ENCODE measurements at regions not wholly inside any gene's neighbourhood (a gene's known extent, or its start where the extent isn't known, plus 50 kb on each side); places are given as distances from the start of the nearest gene placed in this dataset.

DNA sequence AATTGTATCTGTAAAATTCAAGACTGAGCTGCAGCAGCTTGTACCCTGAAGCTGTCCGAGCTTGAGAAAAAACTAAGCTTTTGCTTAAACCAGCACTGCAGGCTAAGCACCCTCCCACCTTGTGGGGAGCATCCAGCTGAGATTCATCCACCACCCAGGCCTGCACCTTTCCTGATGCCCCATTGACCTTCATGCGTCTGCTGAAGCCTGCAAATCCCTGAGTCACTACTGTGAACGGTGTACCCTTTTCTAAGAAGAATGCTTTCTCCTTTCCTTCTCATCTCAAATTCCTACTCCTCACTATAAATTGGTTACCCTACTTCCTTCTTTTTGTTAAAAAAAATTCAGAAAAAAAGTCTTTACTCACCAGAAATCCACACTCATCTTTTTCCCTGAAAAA, 90.9 kb upstream of the RGS18 start:
- ATAC-seq (replicated peaks in 1 of 4) (no peak), DNase-seq (no peak)
- no peaks in the 10 kb centered on the region for H3K4me1 ChIP-seq (ENCODE audit: control insufficient read depth in 1 of 2, extremely low read depth in 1 of 2, insufficient read depth in 2 of 2, low read length in 2 of 2)
- no peak overlapping the region for H3K4me3 ChIP-seq (ENCODE audit: control insufficient read depth in 1 of 2, extremely low read depth in 1 of 2, low read length in 1 of 2)
- ChIA-PET CTCF (no interaction called here), POLR2A (no interaction called here)
- Mint-ChIP-seq H3K4me1 (no peaks in the 10 kb centered on the region), H3K27ac (no peak overlapping the region), H3K36me3 (no peaks in the 10 kb centered on the region), H3K4me3 (no peak overlapping the region), H3K9me3 (peaks cover 3 to 5% (median 4%) of the 10 kb centered on the region in 3 donors), H3K27me3 (no peaks in the 10 kb centered on the region)
- H3K36me3 ChIP-seq (ENCODE audit: control insufficient read depth in 2 of 2, extremely low read depth in 1 of 2, insufficient read depth in 1 of 2, low read length in 1 of 2): no peaks in the 10 kb centered on the region
- 77% methylated on average over 1 of the region's 3 CpGs for WGBS (ENCODE audit: insufficient coverage)
- H3K9me3 ChIP-seq: no peaks in the 10 kb centered on the region
- no peak overlapping the region for H3K27ac ChIP-seq (ENCODE audit: low read length)
- H3K27me3 ChIP-seq (replicated peaks in 1 of 2; ENCODE audit: control insufficient read depth in 2 of 2, extremely low read depth in 1 of 2, insufficient read depth in 2 of 2, low read length in 1 of 2): no peaks in the 10 kb centered on the region

DNA sequence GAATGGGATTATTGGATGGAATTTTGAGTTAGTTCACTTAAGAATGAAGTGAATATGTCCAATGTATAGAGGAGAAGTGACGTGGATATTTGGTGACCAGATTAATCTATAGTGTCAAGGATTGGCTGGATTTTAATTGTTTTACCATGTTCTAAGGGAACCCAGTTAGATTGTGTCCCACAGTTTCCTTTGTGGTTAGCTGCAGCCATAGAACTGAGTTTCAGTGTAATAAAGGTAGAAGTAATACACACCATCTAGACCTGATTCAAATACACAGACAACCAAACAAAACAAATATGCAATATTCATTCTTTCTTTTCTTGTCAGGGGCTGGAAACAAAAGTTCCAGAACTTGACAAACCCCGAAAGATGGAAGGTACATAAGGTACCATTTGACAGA, 88.0 kb upstream of the RGS18 start:
- POLR2A ChIA-PET: no interaction called here
- Mint-ChIP-seq H3K9me3 (peaks cover 0 to 3% (median 0%) of the 10 kb centered on the region in 3 donors), H3K4me1 (no peaks in the 10 kb centered on the region), H3K4me3 (no peak overlapping the region), H3K36me3 (no peaks in the 10 kb centered on the region), H3K27ac (no peak overlapping the region), H3K27me3 (no peaks in the 10 kb centered on the region)
- DNase-seq: no peak
- Histone ChIP-seq H3K36me3 (ENCODE audit: control insufficient read depth in 2 of 2, extremely low read depth in 1 of 2, insufficient read depth in 1 of 2, low read length in 1 of 2) (no peaks in the 10 kb centered on the region), H3K4me1 (ENCODE audit: control insufficient read depth in 1 of 2, extremely low read depth in 1 of 2, insufficient read depth in 2 of 2, low read length in 2 of 2) (no peaks in the 10 kb centered on the region), H3K9me3 (no peaks in the 10 kb centered on the region), H3K4me3 (ENCODE audit: control insufficient read depth in 1 of 2, extremely low read depth in 1 of 2, low read length in 1 of 2) (no peak overlapping the region), H3K27ac (ENCODE audit: low read length) (no peak overlapping the region), H3K27me3 (replicated peaks in 1 of 2; ENCODE audit: control insufficient read depth in 2 of 2, extremely low read depth in 1 of 2, insufficient read depth in 2 of 2, low read length in 1 of 2) (no peaks in the 10 kb centered on the region)
- WGBS (ENCODE audit: insufficient coverage): 38% methylated on average over 1 of the region's 2 CpGs
- no peak for ATAC-seq (replicated peaks in 1 of 4)
- CTCF ChIA-PET: no interaction called here

GRCh38 chr1:192080684-192081083, 77.6 kb upstream of the RGS18 start:
- no peak for DNase-seq
- ChIA-PET POLR2A (no interaction called here), CTCF (no interaction called here)
- Mint-ChIP-seq H3K9me3 (peaks cover 0 to 3% (median 0%) of the 10 kb centered on the region in 3 donors), H3K36me3 (no peaks in the 10 kb centered on the region), H3K4me1 (no peaks in the 10 kb centered on the region), H3K27ac (no peak overlapping the region), H3K27me3 (no peaks in the 10 kb centered on the region), H3K4me3 (no peak overlapping the region)
- no CpG with 5 or more reads among the region's 2 CpGs for WGBS (ENCODE audit: insufficient coverage)
- Histone ChIP-seq H3K27ac (ENCODE audit: low read length) (no peak overlapping the region), H3K36me3 (ENCODE audit: control insufficient read depth in 2 of 2, extremely low read depth in 1 of 2, insufficient read depth in 1 of 2, low read length in 1 of 2) (no peaks in the 10 kb centered on the region), H3K27me3 (replicated peaks in 1 of 2; ENCODE audit: control insufficient read depth in 2 of 2, extremely low read depth in 1 of 2, insufficient read depth in 2 of 2, low read length in 1 of 2) (no peaks in the 10 kb centered on the region), H3K9me3 (no peaks in the 10 kb centered on the region), H3K4me3 (ENCODE audit: control insufficient read depth in 1 of 2, extremely low read depth in 1 of 2, low read length in 1 of 2) (no peak overlapping the region), H3K4me1 (ENCODE audit: control insufficient read depth in 1 of 2, extremely low read depth in 1 of 2, insufficient read depth in 2 of 2, low read length in 2 of 2) (no peaks in the 10 kb centered on the region)
- no peak for ATAC-seq (replicated peaks in 1 of 4)

GRCh38 chr1:192081359-192081758, 76.9 kb upstream of the RGS18 start:
- Histone ChIP-seq H3K4me3 (ENCODE audit: control insufficient read depth in 1 of 2, extremely low read depth in 1 of 2, low read length in 1 of 2) (no peak overlapping the region), H3K27ac (ENCODE audit: low read length) (no peak overlapping the region), H3K4me1 (ENCODE audit: control insufficient read depth in 1 of 2, extremely low read depth in 1 of 2, insufficient read depth in 2 of 2, low read length in 2 of 2) (no peaks in the 10 kb centered on the region), H3K9me3 (no peaks in the 10 kb centered on the region), H3K36me3 (ENCODE audit: control insufficient read depth in 2 of 2, extremely low read depth in 1 of 2, insufficient read depth in 1 of 2, low read length in 1 of 2) (no peaks in the 10 kb centered on the region), H3K27me3 (replicated peaks in 1 of 2; ENCODE audit: control insufficient read depth in 2 of 2, extremely low read depth in 1 of 2, insufficient read depth in 2 of 2, low read length in 1 of 2) (no peaks in the 10 kb centered on the region)
- ChIA-PET POLR2A (no interaction called here), CTCF (no interaction called here)
- ATAC-seq (replicated peaks in 1 of 4) (no peak), DNase-seq (no peak)
- H3K27ac Mint-ChIP-seq: no peak overlapping the region
- no peaks in the 10 kb centered on the region for H3K27me3 Mint-ChIP-seq
- H3K36me3 Mint-ChIP-seq: no peaks in the 10 kb centered on the region
- no peak overlapping the region for H3K4me3 Mint-ChIP-seq
- H3K4me1 Mint-ChIP-seq: no peaks in the 10 kb centered on the region
- peaks cover 0 to 3% (median 0%) of the 10 kb centered on the region in 3 donors for H3K9me3 Mint-ChIP-seq

- H3K4me3 ChIP-seq (ENCODE audit: control insufficient read depth in 1 of 2, extremely low read depth in 1 of 2, low read length in 1 of 2): no peak overlapping the region
- H3K4me1 Mint-ChIP-seq: no peaks in the 10 kb centered on the region
- POLR2A ChIA-PET: interaction anchor here in 1 of 2 donors (0.7 kb wide), 1 partner anchor 1248 kb away, joined by 4 read pairs; no protein-coding TSS in a partner anchor
- H3K4me3 Mint-ChIP-seq: no peak overlapping the region
- no peaks in the 10 kb centered on the region for H3K9me3 ChIP-seq
- no peak for DNase-seq
- H3K27me3 Mint-ChIP-seq: no peaks in the 10 kb centered on the region
- WGBS (ENCODE audit: insufficient coverage): no CpG with 5 or more reads among the region's 1 CpG
- no peak for ATAC-seq (replicated peaks in 1 of 4)
- no peak overlapping the region for H3K27ac ChIP-seq (ENCODE audit: low read length)
- CTCF ChIA-PET: no interaction called here
- peaks cover 0 to 3% (median 3%) of the 10 kb centered on the region in 3 donors for H3K9me3 Mint-ChIP-seq
- no peaks in the 10 kb centered on the region for H3K36me3 ChIP-seq (ENCODE audit: control insufficient read depth in 2 of 2, extremely low read depth in 1 of 2, insufficient read depth in 1 of 2, low read length in 1 of 2)
- no peaks in the 10 kb centered on the region for H3K27me3 ChIP-seq (replicated peaks in 1 of 2; ENCODE audit: control insufficient read depth in 2 of 2, extremely low read depth in 1 of 2, insufficient read depth in 2 of 2, low read length in 1 of 2)
- H3K36me3 Mint-ChIP-seq: no peaks in the 10 kb centered on the region
- no peak overlapping the region for H3K27ac Mint-ChIP-seq
- H3K4me1 ChIP-seq (ENCODE audit: control insufficient read depth in 1 of 2, extremely low read depth in 1 of 2, insufficient read depth in 2 of 2, low read length in 2 of 2): no peaks in the 10 kb centered on the region
These were observed 71.6 kb upstream of the RGS18 start for GRCh38 chr1:192086644-192087043.

DNA sequence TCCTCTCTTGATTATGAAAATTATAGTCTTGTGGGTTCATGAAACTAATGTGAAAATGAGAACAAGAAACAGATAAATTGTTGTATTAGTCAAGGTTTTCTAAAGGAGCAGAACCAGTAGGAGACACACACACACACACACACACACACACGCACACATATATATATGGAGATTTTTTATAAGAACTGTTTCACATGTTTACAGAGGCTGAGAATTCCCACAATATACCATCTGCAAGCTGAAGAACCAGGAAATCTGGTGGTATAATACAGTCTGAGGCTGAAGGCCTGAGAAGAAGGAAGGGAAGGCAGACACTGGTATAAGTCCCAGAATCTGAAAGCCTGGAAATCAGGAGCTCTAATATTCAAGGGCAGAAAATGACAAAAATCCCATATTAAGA, 70.9 kb upstream of the RGS18 start:
- H3K27ac ChIP-seq (ENCODE audit: low read length): no peak overlapping the region
- no peaks in the 10 kb centered on the region for H3K4me1 Mint-ChIP-seq
- peaks cover 0 to 4% (median 3%) of the 10 kb centered on the region in 3 donors for H3K9me3 Mint-ChIP-seq
- H3K36me3 Mint-ChIP-seq: no peaks in the 10 kb centered on the region
- WGBS (ENCODE audit: insufficient coverage): no CpG with 5 or more reads among the region's 1 CpG
- H3K4me1 ChIP-seq (ENCODE audit: control insufficient read depth in 1 of 2, extremely low read depth in 1 of 2, insufficient read depth in 2 of 2, low read length in 2 of 2): no peaks in the 10 kb centered on the region
- no peaks in the 10 kb centered on the region for H3K27me3 ChIP-seq (replicated peaks in 1 of 2; ENCODE audit: control insufficient read depth in 2 of 2, extremely low read depth in 1 of 2, insufficient read depth in 2 of 2, low read length in 1 of 2)
- no peak overlapping the region for H3K4me3 ChIP-seq (ENCODE audit: control insufficient read depth in 1 of 2, extremely low read depth in 1 of 2, low read length in 1 of 2)
- no peaks in the 10 kb centered on the region for H3K36me3 ChIP-seq (ENCODE audit: control insufficient read depth in 2 of 2, extremely low read depth in 1 of 2, insufficient read depth in 1 of 2, low read length in 1 of 2)
- no peak overlapping the region for H3K27ac Mint-ChIP-seq
- no peaks in the 10 kb centered on the region for H3K27me3 Mint-ChIP-seq
- H3K9me3 ChIP-seq: no peaks in the 10 kb centered on the region
- H3K4me3 Mint-ChIP-seq: no peak overlapping the region
- ATAC-seq (replicated peaks in 1 of 4): no peak
- CTCF ChIA-PET: no interaction called here
- DNase-seq: no peak
- POLR2A ChIA-PET: interaction anchor here in 1 of 2 donors (0.6 kb wide), 1 partner anchor 15 kb away, joined by 3 read pairs; no protein-coding TSS in a partner anchor

GRCh38 chr1:192088496-192088895, 69.8 kb upstream of the RGS18 start:
- Mint-ChIP-seq H3K27ac (no peak overlapping the region), H3K27me3 (no peaks in the 10 kb centered on the region), H3K4me3 (no peak overlapping the region), H3K9me3 (peaks cover 0 to 4% (median 3%) of the 10 kb centered on the region in 3 donors), H3K36me3 (no peaks in the 10 kb centered on the region), H3K4me1 (no peaks in the 10 kb centered on the region)
- CTCF ChIA-PET: no interaction called here
- H3K4me1 ChIP-seq (ENCODE audit: control insufficient read depth in 1 of 2, extremely low read depth in 1 of 2, insufficient read depth in 2 of 2, low read length in 2 of 2): no peaks in the 10 kb centered on the region
- H3K36me3 ChIP-seq (ENCODE audit: control insufficient read depth in 2 of 2, extremely low read depth in 1 of 2, insufficient read depth in 1 of 2, low read length in 1 of 2): no peaks in the 10 kb centered on the region
- no peak overlapping the region for H3K27ac ChIP-seq (ENCODE audit: low read length)
- DNase-seq (no peak), ATAC-seq (replicated peaks in 1 of 4) (no peak)
- H3K9me3 ChIP-seq: no peaks in the 10 kb centered on the region
- POLR2A ChIA-PET: no interaction called here
- no peak overlapping the region for H3K4me3 ChIP-seq (ENCODE audit: control insufficient read depth in 1 of 2, extremely low read depth in 1 of 2, low read length in 1 of 2)
- WGBS (ENCODE audit: insufficient coverage): no CpG with 5 or more reads among the region's 2 CpGs
- H3K27me3 ChIP-seq (replicated peaks in 1 of 2; ENCODE audit: control insufficient read depth in 2 of 2, extremely low read depth in 1 of 2, insufficient read depth in 2 of 2, low read length in 1 of 2): no peaks in the 10 kb centered on the region

Data from T-cell (primary cell).